ENCODE measurements at regions not wholly inside any gene's neighbourhood (a gene's known extent, or its start where the extent isn't known, plus 50 kb on each side); places are given as distances from the start of the nearest gene placed in this dataset.

GRCh38 chr15:87736401-87736800, 520.1 kb downstream of the NTRK3 start:
- TF ChIP-seq, protein P1, sequence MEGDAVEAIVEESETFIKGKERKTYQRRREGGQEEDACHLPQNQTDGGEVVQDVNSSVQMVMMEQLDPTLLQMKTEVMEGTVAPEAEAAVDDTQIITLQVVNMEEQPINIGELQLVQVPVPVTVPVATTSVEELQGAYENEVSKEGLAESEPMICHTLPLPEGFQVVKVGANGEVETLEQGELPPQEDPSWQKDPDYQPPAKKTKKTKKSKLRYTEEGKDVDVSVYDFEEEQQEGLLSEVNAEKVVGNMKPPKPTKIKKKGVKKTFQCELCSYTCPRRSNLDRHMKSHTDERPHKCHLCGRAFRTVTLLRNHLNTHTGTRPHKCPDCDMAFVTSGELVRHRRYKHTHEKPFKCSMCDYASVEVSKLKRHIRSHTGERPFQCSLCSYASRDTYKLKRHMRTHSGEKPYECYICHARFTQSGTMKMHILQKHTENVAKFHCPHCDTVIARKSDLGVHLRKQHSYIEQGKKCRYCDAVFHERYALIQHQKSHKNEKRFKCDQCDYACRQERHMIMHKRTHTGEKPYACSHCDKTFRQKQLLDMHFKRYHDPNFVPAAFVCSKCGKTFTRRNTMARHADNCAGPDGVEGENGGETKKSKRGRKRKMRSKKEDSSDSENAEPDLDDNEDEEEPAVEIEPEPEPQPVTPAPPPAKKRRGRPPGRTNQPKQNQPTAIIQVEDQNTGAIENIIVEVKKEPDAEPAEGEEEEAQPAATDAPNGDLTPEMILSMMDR (conservative IDR thresholded peaks at IDR 0.05; ENCODE audit: low read depth, low read length), result no peak
- no peak for DNase-seq (ENCODE audit: low read depth)
- no peak overlapping the region for H3K4me3 ChIP-seq (ENCODE audit: low read depth, low read length)

DNA sequence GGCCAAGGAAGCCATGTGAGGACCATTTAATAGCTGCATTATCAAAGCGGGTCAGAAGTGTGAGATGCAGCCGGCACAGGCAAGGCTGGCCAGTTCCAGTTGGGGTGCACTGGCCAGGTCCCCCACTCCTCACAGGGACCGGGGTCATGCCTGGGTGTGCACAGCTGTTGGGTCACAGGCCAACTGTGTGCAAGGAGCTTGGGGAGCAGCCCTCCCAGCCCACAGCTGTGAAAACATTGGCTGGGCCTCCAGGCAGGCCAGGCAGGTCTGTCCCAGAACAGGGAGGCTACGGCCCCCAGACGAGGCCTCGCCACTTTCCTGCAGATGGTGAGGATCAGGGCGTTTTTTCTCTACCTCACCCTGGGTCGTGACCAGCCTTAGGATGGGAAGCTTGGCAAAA, 521.0 kb downstream of the NTRK3 start:
- DNase-seq (ENCODE audit: low read depth), result no peak

GRCh38 chr15:87734571-87735373, 521.8 kb downstream of the NTRK3 start:
- DNase-seq (ENCODE audit: low read depth), result no peak
- no peak overlapping the region for H3K4me3 ChIP-seq (ENCODE audit: low read depth, low read length)
- TF ChIP-seq, protein P1 (conservative IDR thresholded peaks at IDR 0.05; ENCODE audit: low read depth, low read length), result no peak

More for the DNA sequence above, 521.0 kb downstream of the NTRK3 start:
- TF ChIP-seq, protein P1 (conservative IDR thresholded peaks at IDR 0.05; ENCODE audit: low read depth, low read length), result no peak
- H3K4me3 ChIP-seq (ENCODE audit: low read depth, low read length), result no peak overlapping the region

- no peak for DNase-seq (ENCODE audit: low read depth)
- TF ChIP-seq, protein P1 (conservative IDR thresholded peaks at IDR 0.05; ENCODE audit: low read depth, low read length), result no peak
Observed at GRCh38 chr15:87733977-87734376, 522.6 kb downstream of the NTRK3 start.

GRCh38 chr15:87733541-87733941, 523.0 kb downstream of the NTRK3 start:
- H3K4me3 ChIP-seq (ENCODE audit: low read depth, low read length), result no peak overlapping the region
- TF ChIP-seq, protein P1 (conservative IDR thresholded peaks at IDR 0.05; ENCODE audit: low read depth, low read length), result no peak
- no peak for DNase-seq (ENCODE audit: low read depth)

More at GRCh38 chr15:87733977-87734376, 522.6 kb downstream of the NTRK3 start:
- no peak overlapping the region for H3K4me3 ChIP-seq (ENCODE audit: low read depth, low read length)

DNA sequence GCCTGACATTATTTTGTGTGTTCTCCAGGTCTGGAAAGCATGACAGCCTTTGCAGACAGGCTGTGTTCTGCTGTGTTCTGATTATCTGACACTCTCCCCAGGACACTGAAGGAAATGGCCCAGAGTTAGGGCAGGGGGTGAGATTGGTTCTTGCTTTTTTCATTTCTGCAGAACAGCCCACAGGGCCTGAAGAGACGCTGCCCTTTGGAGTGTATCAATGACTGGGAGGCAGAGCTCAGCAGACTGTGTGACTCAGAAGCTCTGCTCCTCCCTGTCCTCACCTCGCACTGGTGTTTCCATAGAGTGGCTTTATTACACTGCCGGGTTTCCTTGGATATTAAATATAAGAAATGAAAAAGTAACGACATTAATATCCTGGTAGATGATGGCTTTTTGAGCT, 523.6 kb downstream of the NTRK3 start:
- peak; percentile 42 for DNase-seq (ENCODE audit: low read depth)
- TF ChIP-seq, protein P1 (conservative IDR thresholded peaks at IDR 0.05; ENCODE audit: low read depth, low read length), result no peak
- H3K4me3 ChIP-seq (ENCODE audit: low read depth, low read length), result no peak overlapping the region

DNA sequence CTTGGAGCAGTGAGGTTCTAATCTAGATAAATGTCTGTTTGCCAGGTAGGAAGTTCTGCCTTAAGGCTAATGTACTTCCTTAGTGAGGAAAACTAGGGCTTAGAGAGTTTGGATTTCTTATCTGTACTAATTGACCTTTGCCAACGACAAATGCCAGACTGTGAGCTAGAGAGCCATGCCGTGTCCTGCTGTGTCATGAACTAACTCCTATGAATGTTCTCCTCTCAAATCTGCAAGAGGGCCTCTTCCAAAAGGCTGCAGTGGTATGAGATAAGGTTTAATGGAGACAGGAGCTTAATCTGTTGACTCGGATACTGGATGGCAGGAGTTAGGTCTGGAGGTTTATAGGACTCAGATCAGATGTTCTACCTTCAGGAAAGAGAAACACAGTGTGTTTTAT, 524.9 kb downstream of the NTRK3 start:
- DNase-seq (ENCODE audit: low read depth), result no peak
- TF ChIP-seq, protein P1 (conservative IDR thresholded peaks at IDR 0.05; ENCODE audit: low read depth, low read length), result no peak
- no peak overlapping the region for H3K4me3 ChIP-seq (ENCODE audit: low read depth, low read length)
